Vagina (tissue), 2 donors: ENCODE measurements at regions not wholly inside any gene's neighbourhood (a gene's known extent, or its start where the extent isn't known, plus 50 kb on each side); places are given as distances from the start of the nearest gene placed in this dataset.
A peak's percentile ranks its signal among the peaks of the same experiment; 100 is the strongest.

Experiments
- DNase-seq, 2 donors: peaks; one replicate each; pipeline ENCODE4 v3.0.0-alpha.2; 2017; ENCODE audit errors: extremely low spot score in 2 of 2
- H3K27ac ChIP-seq: fragments of 200-600 bp; sonication (generic); one replicate; pipeline ENCODE4 v1.5.1; 2019
- H3K27me3 ChIP-seq: fragments of 200-600 bp; sonication (generic); one replicate; pipeline ENCODE4 v1.5.1; 2019
- H3K36me3 ChIP-seq, 2 donors: fragments of 200-600 bp; sonication (generic); one replicate each; pipeline ENCODE4 v1.5.1; 2017 to 2019
- H3K4me1 ChIP-seq: fragments of 200-600 bp; sonication (generic); one replicate; pipeline ENCODE4 v1.5.1; 2019
- H3K4me3 ChIP-seq, 2 donors: fragments of 200-600 bp; sonication (generic); 1 replicate in 1 of 2; 2 replicates in 1 of 2; pipeline ENCODE4 v1.5.1; 2016 to 2019
- H3K9me3 ChIP-seq: fragments of 200-600 bp; sonication (generic); one replicate; pipeline ENCODE4 v1.5.1; 2019
- POLR2A ChIP-seq, 2 donors: fragments of 450-650 bp; IDR thresholded peaks; one replicate each; pipeline ENCODE4 v1.6.1; 2017; ENCODE audit warnings: antibody characterized with exemption in 2 of 2, mild to moderate bottlenecking in 2 of 2, moderate library complexity in 2 of 2
- POLR2AphosphoS5 ChIP-seq, 2 donors: sonication (generic); formaldehyde crosslinking; IDR thresholded peaks; one replicate each; pipeline ENCODE4 v1.9.0; 2017; ENCODE audit warnings: antibody characterized with exemption in 2 of 2, mild to moderate bottlenecking in 2 of 2, low read depth in 1 of 2; ENCODE audit not compliant: insufficient read depth in 1 of 2
- intact Hi-C: fragments of 100-400 bp; cut with DNase I; formaldehyde crosslinking; loops from one replicate; pipeline ENCODE4 v1.15.1; 2023
- TF ChIP-seq, protein P1 (sequence below), 3 experiments: fragments of 450-650 bp in 2 of 3; fragments of 200-600 bp in 1 of 3; sonication (generic) in 1 of 3; IDR thresholded peaks; one replicate each; pipeline ENCODE4 v1.5.1; 2017 to 2019; ENCODE audit warnings: antibody characterized with exemption in 3 of 3, mild to moderate bottlenecking in 2 of 3, moderate library complexity in 2 of 3

DNA sequence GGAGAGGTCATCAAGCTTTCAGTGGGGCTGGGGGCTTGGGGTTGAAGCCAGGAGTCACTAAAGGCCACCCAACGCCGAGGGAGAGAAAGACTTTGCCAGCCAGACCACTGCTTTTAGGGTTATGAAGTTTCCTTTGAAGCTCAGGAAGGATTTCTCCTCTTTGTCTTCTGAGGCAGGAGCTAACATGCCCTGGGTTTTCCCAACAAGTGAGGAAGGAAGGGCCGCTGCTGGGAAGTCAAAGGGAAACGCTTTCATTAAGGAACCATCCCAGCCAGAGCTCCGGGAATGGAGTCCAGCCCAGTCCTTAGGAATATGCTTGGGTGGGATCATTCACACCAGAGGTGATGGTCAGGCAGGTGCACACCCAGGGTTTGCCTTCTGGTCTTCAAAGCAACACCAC lies 436.9 kb downstream of the PRDM2 start:
- TF ChIP-seq POLR2A (IDR thresholded peaks at IDR 0.05) = no peak
- TF ChIP-seq, protein P1, sequence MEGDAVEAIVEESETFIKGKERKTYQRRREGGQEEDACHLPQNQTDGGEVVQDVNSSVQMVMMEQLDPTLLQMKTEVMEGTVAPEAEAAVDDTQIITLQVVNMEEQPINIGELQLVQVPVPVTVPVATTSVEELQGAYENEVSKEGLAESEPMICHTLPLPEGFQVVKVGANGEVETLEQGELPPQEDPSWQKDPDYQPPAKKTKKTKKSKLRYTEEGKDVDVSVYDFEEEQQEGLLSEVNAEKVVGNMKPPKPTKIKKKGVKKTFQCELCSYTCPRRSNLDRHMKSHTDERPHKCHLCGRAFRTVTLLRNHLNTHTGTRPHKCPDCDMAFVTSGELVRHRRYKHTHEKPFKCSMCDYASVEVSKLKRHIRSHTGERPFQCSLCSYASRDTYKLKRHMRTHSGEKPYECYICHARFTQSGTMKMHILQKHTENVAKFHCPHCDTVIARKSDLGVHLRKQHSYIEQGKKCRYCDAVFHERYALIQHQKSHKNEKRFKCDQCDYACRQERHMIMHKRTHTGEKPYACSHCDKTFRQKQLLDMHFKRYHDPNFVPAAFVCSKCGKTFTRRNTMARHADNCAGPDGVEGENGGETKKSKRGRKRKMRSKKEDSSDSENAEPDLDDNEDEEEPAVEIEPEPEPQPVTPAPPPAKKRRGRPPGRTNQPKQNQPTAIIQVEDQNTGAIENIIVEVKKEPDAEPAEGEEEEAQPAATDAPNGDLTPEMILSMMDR (IDR thresholded peaks at IDR 0.05) = no peak
- Histone ChIP-seq H3K4me1 (peaks cover 36% of the 10 kb centered on the region), H3K36me3 (no peaks in the 10 kb centered on the region), H3K27me3 (no peaks in the 10 kb centered on the region), H3K4me3 (no peak overlapping the region), H3K27ac (no peak overlapping the region), H3K9me3 (no peaks in the 10 kb centered on the region)
- no peak for DNase-seq
- intact Hi-C loops = no loop called here

DNA sequence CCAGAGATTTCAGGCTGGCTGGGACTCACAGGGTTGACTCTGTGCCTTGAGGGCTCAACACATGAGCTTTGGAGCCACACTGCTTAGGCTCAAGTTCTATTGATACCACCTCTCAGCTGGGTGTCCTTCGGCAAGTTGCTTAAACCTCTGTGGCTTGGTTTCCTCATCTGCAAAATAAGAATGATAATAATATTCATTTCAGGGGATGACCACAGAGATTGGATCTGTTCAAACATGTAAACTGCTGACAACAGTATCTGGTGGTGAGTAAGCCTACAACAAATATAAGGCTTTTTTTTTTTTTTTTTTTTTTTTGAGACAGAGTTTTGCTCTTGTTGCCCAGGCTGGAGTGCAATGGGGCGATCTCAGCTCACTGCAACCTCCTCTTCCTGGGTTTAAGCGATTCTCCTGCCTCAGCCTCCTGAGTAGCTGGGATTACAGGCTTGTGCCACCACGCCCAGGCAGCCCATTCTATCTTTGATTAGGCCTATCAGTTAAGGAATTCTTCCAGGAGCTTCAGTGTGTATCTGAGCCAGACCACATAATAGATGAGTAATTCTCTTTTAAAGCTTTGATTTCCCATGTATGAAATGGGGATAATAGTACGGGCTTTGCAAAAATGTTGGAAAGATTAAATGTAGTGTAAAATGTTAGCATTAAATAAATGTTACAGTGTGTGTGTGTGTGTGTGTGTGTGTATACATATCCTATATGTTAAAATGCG lies 437.6 kb downstream of the PRDM2 start:
- TF ChIP-seq, protein P1 (IDR thresholded peaks at IDR 0.05) = no peak
- TF ChIP-seq POLR2A (IDR thresholded peaks at IDR 0.05) = no peak
- no peak for TF ChIP-seq POLR2AphosphoS5 (IDR thresholded peaks at IDR 0.05; ENCODE audit: insufficient read depth in 1 of 2, low read depth in 1 of 2)
- no peak for DNase-seq
- Histone ChIP-seq H3K4me1 (peaks cover 39% of the 10 kb centered on the region), H3K9me3 (no peaks in the 10 kb centered on the region), H3K27me3 (no peaks in the 10 kb centered on the region), H3K36me3 (no peaks in the 10 kb centered on the region), H3K27ac (no peak overlapping the region), H3K4me3 (no peak overlapping the region)
- intact Hi-C loops = no loop called here

DNA sequence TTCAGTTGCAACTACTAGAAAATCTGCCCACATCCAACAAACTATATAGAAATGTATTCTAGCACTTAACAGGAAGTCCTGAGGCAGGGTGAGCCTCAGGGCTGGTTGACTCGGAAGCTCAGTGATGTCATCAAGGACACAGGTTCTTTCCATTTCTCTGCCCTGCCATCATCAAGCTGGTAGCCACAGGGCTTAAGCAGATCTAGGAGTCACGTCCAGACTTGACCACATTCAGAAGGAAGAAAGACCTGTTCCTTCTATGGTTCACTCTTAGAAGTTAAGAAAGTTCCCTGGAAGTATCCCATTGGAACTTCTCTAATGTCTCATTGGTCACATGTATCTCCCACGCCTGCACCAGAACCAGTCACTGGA lies 438.1 kb downstream of the PRDM2 start:
- Histone ChIP-seq H3K9me3 (no peaks in the 10 kb centered on the region), H3K4me3 (no peak overlapping the region), H3K4me1 (peaks cover 43% of the 10 kb centered on the region), H3K27ac (no peak overlapping the region), H3K27me3 (no peaks in the 10 kb centered on the region), H3K36me3 (no peaks in the 10 kb centered on the region)
- no peak for DNase-seq
- TF ChIP-seq, protein P1 (IDR thresholded peaks at IDR 0.05) = no peak
- TF ChIP-seq POLR2AphosphoS5 (IDR thresholded peaks at IDR 0.05; ENCODE audit: insufficient read depth in 1 of 2, low read depth in 1 of 2) = peak in 1 of 2 donors; percentile 41
- intact Hi-C loops = no loop called here

DNA sequence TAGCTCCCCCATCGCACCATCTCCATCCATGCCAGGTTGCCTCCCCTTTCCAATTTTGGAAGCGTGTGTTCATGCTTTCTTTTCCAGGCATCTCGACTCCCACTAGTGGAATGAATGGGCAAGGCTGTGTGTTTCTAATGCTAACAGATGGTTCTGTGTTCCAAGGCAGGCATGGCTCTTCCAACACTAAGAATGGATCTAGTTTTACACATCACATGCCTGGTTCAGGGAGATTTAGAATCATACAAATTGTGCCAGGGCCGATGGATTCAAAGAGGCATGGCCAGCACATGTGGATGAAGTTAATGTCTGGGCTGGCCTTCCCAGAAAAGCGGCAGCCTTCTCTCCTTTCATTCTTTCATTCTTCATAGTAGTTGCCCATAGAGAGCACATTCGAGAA lies 438.7 kb downstream of the PRDM2 start:
- Histone ChIP-seq H3K27ac (no peak overlapping the region), H3K4me1 (peaks cover 43% of the 10 kb centered on the region), H3K27me3 (no peaks in the 10 kb centered on the region), H3K36me3 (no peaks in the 10 kb centered on the region), H3K9me3 (no peaks in the 10 kb centered on the region), H3K4me3 (no peak overlapping the region)
- intact Hi-C loops = no loop called here
- no peak for TF ChIP-seq POLR2AphosphoS5 (IDR thresholded peaks at IDR 0.05; ENCODE audit: insufficient read depth in 1 of 2, low read depth in 1 of 2)
- TF ChIP-seq, protein P1 (IDR thresholded peaks at IDR 0.05) = no peak
- TF ChIP-seq POLR2A (IDR thresholded peaks at IDR 0.05) = no peak
- no peak for DNase-seq

DNA sequence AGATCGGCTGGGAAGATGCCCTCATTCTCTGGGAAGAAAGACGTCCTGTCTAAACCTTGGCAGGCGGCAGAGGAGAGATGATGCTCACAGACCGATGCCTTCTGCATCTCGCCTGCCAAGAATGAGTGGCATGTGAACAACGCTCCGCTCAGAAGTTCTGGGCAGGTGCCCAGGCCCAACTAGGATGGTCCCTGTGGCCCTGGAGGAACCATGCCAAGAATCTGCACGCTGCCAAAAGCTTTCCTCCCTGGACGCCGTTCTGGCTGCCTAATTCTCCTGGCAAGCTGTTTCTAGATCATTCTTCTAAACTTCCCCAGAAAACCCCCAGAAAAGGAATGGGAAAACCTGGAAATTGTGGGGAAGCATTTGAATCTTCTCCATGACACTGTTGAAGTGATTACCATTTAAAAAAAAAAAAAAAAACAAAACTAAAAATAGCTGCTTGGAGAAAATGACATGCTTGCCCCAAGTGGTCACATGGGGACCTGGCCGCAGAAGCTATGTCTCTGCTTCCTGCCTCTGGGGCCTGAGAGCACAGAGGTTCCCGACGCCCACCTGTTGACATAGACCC lies 440.9 kb downstream of the PRDM2 start:
- Histone ChIP-seq H3K36me3 (no peaks in the 10 kb centered on the region), H3K27me3 (no peaks in the 10 kb centered on the region), H3K4me1 (peaks cover 43% of the 10 kb centered on the region), H3K4me3 (no peak overlapping the region), H3K9me3 (no peaks in the 10 kb centered on the region), H3K27ac (no peak overlapping the region)
- intact Hi-C loops = no loop called here
- no peak for DNase-seq
- TF ChIP-seq POLR2AphosphoS5 (IDR thresholded peaks at IDR 0.05; ENCODE audit: insufficient read depth in 1 of 2, low read depth in 1 of 2) (no peak), POLR2A (IDR thresholded peaks at IDR 0.05) (no peak)
- TF ChIP-seq, protein P1 (IDR thresholded peaks at IDR 0.05) = no peak
